HepG2 (cell line): ENCODE measurements at regions not wholly inside any gene's neighbourhood (a gene's known extent, or its start where the extent isn't known, plus 50 kb on each side); places are given as distances from the start of the nearest gene placed in this dataset.

ENCODE experiments used
- ATF6 ChIP-seq: sonication (generic); formaldehyde crosslinking; conservative IDR thresholded peaks from 2 replicates; pipeline ENCODE4 v1.4.0; 2020; ENCODE audit warnings: missing genetic modification reagents
- HHEX ChIP-seq: IDR thresholded peaks from 2 replicates; pipeline ENCODE4 v1.6.1; 2016; ENCODE audit warnings: control low read depth
- HMG20A ChIP-seq: IDR thresholded peaks from 2 replicates; pipeline ENCODE4 v1.6.1; 2016; ENCODE audit warnings: borderline replicate concordance
- HNRNPL ChIP-seq: fragments of 200-400 bp; formaldehyde crosslinking; IDR thresholded peaks from 2 replicates; pipeline ENCODE4 v1.6.1; 2017; ENCODE audit warnings: mild to moderate bottlenecking, low read depth, low read length
- PAX8 ChIP-seq: sonication (generic); formaldehyde crosslinking; IDR thresholded peaks from 2 replicates; pipeline ENCODE4 v1.8.0; 2022; ENCODE audit warnings: mild to moderate bottlenecking, missing genetic modification reagents, borderline replicate concordance
- SIX1 ChIP-seq: sonication (generic); formaldehyde crosslinking; IDR thresholded peaks from 2 replicates; pipeline ENCODE4 v1.4.0; 2020; ENCODE audit warnings: missing genetic modification reagents, borderline replicate concordance
- SMAD9 ChIP-seq: sonication (generic); formaldehyde crosslinking; IDR thresholded peaks from 2 replicates; pipeline ENCODE4 v1.5.1; 2020; ENCODE audit warnings: mild to moderate bottlenecking, missing genetic modification reagents
- SOX5 ChIP-seq: IDR thresholded peaks from 2 replicates; pipeline ENCODE4 v1.6.1; 2016; ENCODE audit warnings: borderline replicate concordance
- SRY ChIP-seq: sonication (generic); formaldehyde crosslinking; IDR thresholded peaks from 2 replicates; pipeline ENCODE4 v1.8.0; 2022; ENCODE audit warnings: mild to moderate bottlenecking, missing genetic modification reagents
- ZNF263 ChIP-seq: sonication (generic); formaldehyde crosslinking; IDR thresholded peaks from 2 replicates; pipeline ENCODE4 v1.4.0; 2020; ENCODE audit warnings: missing genetic modification reagents
- ZNF704 ChIP-seq: sonication (generic); formaldehyde crosslinking; IDR thresholded peaks from 2 replicates; pipeline ENCODE4 v1.8.1; 2023; ENCODE audit warnings: mild to moderate bottlenecking, inconsistent platforms, moderate library complexity, missing genetic modification reagents, borderline replicate concordance
- ZNF724P ChIP-seq: sonication (generic); formaldehyde crosslinking; IDR thresholded peaks from 2 replicates; pipeline ENCODE4 v1.8.0; 2022; ENCODE audit warnings: missing genetic modification reagents, borderline replicate concordance
- ZNF781 ChIP-seq: sonication (generic); formaldehyde crosslinking; IDR thresholded peaks from 2 replicates; pipeline ENCODE4 v1.5.1; 2020; ENCODE audit warnings: borderline replicate concordance, mild to moderate bottlenecking, missing genetic modification reagents; ENCODE audit errors: not compliant biosample characterization
- TF ChIP-seq, protein P1 (sequence below): sonication (generic); formaldehyde crosslinking; IDR thresholded peaks from 2 replicates; pipeline ENCODE4 v1.4.0; 2020; ENCODE audit warnings: missing genetic modification reagents, borderline replicate concordance

- TF ChIP-seq ATF6 (no peak), ZNF263 (CRISPR knock-in tag) (no peak), HMG20A (CRISPR knock-in tag) (peak; percentile 24; the same call in 1 of the 2 replicates), ZNF704 (CRISPR knock-in tag) (no peak), HNRNPL (no peak), SOX5 (CRISPR knock-in tag) (no peak), PAX8 (CRISPR knock-in tag) (no peak), HHEX (CRISPR knock-in tag) (no peak), ZNF724P (CRISPR knock-in tag) (no peak), SRY (CRISPR knock-in tag) (no peak), SIX1 (CRISPR knock-in tag) (no peak), SMAD9 (no peak), ZNF781 (CRISPR knock-in tag) (no peak)
- TF ChIP-seq, protein P1, sequence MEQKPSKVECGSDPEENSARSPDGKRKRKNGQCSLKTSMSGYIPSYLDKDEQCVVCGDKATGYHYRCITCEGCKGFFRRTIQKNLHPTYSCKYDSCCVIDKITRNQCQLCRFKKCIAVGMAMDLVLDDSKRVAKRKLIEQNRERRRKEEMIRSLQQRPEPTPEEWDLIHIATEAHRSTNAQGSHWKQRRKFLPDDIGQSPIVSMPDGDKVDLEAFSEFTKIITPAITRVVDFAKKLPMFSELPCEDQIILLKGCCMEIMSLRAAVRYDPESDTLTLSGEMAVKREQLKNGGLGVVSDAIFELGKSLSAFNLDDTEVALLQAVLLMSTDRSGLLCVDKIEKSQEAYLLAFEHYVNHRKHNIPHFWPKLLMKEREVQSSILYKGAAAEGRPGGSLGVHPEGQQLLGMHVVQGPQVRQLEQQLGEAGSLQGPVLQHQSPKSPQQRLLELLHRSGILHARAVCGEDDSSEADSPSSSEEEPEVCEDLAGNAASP, result peak; percentile 48; the same call in 1 of the 2 replicates
These were observed 261.0 kb downstream of the PDGFC start (continued) for GRCh38 chr4:156710365-156711192.
